HG03460 (cell line): ENCODE measurements at regions not wholly inside any gene's neighbourhood (a gene's known extent, or its start where the extent isn't known, plus 50 kb on each side); places are given as distances from the start of the nearest gene placed in this dataset.

ENCODE experiments used
- ATAC-seq: cut with Tn5 transposase; IDR thresholded peaks from one replicate; pipeline ENCODE4 v1.9.1; 2021; ENCODE audit not compliant: unreplicated experiment

DNA sequence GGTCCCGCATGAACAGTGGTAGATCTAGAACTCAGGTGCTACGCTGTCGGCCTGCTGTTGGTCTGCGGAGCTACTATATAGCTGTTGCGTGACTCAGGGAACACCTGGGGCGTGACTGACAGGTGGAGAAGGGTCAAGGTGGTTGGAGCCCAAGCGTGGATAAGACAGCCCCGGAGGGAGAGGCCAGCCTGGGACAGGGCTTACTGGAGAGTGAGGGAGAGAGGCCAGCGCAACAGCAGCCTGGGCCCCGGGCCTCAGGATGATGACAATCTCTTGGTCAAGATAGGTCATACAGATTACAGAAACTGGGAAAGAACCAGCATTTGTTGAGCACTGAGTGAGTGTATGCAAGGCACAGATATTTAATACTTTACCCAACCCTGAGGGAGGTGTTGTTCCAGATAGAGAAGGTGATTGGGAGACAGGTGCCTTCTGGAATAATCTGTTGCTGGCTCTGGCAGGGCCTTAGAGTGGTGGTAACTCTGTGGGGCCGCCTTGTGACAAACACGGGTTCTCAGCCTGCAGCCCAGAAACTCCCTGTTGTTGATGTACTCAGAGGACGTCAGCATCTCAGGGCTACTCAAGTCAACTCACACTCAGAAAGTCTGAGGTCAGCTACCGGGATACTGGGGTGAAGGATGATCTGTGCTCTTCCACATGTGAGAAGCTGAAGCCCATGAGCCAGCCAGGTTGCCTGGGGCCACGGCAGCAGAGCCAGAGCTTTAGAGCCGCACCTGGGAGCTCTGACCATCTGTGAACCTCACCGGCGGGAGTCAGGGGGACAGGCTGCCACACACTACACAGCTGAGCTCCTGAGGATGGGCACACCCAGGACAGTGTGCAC, 265.4 kb upstream of the HES1 start:
- ATAC-seq, result no peak

GRCh38 chr3:193871220-193871485, 264.8 kb upstream of the HES1 start:
- ATAC-seq, result no peak

- peak; percentile 67 for ATAC-seq
Measured at GRCh38 chr3:193872265-193872753, 263.6 kb upstream of the HES1 start.

- ATAC-seq, result no peak
Measured at GRCh38 chr3:193873426-193874201, 262.3 kb upstream of the HES1 start.

GRCh38 chr3:193874512-193874911, 261.4 kb upstream of the HES1 start:
- no peak for ATAC-seq

GRCh38 chr3:193874997-193875593, 260.9 kb upstream of the HES1 start:
- ATAC-seq, result no peak

DNA sequence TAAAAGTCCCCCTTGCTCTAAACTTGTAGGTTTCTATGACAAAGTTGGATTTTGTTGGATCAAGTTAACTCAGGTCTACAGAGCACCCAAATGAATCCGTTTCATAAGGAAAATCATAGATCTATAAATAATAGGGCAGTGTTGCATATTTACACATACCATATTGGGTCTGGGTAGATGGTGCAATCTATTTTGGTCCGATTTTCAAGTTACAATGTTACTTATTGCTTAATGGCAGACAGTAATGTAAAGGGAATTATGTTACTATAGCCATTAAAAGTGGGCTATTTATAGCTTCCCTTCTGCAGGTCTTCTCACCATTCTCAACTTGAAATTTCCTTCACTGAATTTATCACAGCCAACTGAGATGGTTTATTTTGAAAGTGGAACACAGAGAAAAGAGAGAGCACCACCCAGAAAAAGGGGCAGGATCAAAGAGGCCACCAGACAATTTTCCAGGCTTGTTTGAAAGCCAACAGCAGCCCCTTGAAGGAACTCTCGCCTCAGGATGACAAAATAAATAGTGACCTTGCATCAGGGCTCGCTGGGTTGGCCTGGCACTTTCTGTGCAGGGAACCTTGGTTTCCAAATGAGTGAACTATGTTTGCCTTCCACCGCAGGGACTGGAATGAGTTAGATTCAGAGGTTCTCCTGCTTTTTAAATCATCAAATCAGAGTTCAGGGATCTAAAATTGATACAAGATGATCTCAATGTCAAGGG, 260.2 kb upstream of the HES1 start:
- no peak for ATAC-seq

GRCh38 chr3:193879099-193879863, 256.7 kb upstream of the HES1 start:
- ATAC-seq, result no peak

- ATAC-seq, result no peak
Measured at GRCh38 chr3:193879864-193880242, 256.1 kb upstream of the HES1 start.

DNA sequence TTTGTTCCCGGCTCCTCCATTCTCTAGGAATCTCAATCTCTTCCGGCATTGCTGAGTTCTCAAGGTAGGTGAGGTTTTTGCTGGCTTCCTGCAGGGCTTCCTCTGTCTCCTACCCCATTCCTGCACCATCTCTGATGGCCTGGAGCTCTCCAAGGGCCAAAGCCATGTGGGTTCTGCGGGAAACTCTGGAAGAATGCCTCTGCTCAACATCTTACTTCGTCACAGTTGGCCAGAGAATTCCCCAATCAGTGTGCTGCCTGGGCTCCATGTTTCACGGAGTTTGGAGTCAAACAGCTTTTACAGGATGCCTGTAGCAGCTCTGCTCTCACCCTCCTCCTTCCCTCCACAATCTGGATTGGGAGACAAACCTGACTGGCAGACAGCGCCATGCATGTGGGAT, 253.9 kb upstream of the HES1 start:
- ATAC-seq, result no peak

GRCh38 chr3:193883551-193883950, 252.4 kb upstream of the HES1 start:
- no peak for ATAC-seq

GRCh38 chr3:193884027-193884426, 251.9 kb upstream of the HES1 start:
- no peak for ATAC-seq

DNA sequence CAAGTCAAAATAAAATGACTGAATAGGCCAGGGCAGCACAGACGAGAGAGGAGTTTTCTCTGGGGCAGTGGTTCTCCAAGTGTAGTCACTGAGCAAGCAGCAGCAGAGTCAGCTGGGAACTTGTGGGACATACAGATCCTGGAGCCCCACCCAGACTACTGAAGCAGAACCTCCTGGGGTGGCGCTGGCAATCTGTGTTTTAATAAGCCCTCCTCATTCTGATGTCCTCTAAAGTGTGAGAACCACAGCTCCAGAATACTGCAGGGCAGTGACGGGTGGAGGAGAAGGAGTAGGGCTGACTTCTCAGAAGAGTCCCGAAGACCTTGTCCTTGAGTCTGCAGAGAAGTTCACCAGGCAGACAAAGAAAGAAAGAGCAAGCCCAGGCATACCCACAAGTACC, 251.3 kb upstream of the HES1 start:
- ATAC-seq, result no peak

- ATAC-seq, result no peak
Measured at GRCh38 chr3:193885832-193886231, 250.1 kb upstream of the HES1 start.

- no peak for ATAC-seq
Measured at GRCh38 chr3:193890016-193890897, 245.7 kb upstream of the HES1 start.

DNA sequence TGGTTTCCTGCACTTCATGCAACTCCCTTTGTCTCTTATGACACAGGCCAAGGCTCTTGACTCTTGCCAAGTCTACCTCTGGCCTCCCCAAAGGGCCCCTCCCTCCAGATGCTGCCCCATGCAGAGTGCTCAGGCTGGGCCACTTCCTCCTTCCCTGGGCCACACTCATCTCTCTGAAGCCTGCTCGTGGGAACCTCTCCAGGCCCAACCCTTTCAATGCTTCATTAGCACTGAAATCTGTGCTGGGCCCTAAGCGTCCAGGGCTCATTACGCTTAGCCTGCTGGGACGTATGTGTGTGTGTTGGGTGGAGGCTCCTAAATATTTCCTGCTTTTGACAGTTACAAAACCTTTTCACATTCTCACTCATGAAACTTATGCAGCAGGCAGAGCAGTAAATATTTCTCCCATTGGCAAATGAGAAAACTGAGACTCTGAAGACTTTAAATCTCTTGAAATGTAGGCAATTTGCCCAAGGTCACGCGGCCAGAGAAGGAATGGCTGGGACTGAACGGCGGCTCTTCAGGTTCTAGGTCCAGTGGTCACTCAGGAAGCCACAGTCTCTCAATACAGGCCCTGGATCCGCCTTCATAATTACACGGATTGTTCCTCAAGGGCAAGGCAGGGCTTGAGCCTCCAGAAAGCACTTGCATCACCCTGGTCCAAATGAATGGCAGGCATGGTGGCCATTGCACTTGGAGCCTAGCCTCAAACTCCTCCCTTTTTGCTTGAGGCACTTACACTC, 241.7 kb upstream of the HES1 start:
- no peak for ATAC-seq

GRCh38 chr3:193895409-193895808, 240.5 kb upstream of the HES1 start:
- no peak for ATAC-seq

DNA sequence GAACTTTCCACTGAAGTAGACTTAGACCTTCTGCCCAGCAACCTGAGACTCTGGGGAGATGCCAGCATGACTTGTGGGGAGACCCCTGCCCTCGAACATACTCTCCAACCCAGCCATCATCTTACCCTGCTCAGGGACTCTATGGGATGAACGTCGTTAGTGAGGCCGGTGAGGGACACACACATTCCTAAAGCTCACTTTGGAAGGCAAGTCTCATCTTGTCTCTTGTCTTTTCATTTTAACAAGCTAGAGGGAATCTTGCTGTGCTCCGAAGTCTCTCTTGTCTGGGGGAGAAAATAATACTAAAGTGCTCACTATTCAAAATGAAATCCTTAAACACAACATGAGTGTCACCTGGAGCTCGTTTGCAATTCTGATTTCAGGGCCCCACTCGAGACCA, 239.5 kb upstream of the HES1 start:
- ATAC-seq, result no peak

GRCh38 chr3:193897288-193897687, 238.7 kb upstream of the HES1 start:
- no peak for ATAC-seq
